ENCODE measurements at regions not wholly inside any gene's neighbourhood (a gene's known extent, or its start where the extent isn't known, plus 50 kb on each side); places are given as distances from the start of the nearest gene placed in this dataset.
"Not testable (repeated sequence)": the region's sequence is repeated elsewhere in the genome, so short reads cannot be mapped to it uniquely, and the experiment has no call there.

GRCh38 chr4:79611026-79611425 is 203.0 kb upstream of the GK2 start:
- peaks cover 0 to 5% of the 10 kb centered on the region in 2 donors for H3K9me3 Mint-ChIP-seq
- no peaks in the 10 kb centered on the region for H3K36me3 Mint-ChIP-seq
- DNase-seq (ENCODE audit: low spot score in 2 of 2) (no peak), ATAC-seq (no peak)
- no peak overlapping the region for H3K27ac Mint-ChIP-seq

DNA sequence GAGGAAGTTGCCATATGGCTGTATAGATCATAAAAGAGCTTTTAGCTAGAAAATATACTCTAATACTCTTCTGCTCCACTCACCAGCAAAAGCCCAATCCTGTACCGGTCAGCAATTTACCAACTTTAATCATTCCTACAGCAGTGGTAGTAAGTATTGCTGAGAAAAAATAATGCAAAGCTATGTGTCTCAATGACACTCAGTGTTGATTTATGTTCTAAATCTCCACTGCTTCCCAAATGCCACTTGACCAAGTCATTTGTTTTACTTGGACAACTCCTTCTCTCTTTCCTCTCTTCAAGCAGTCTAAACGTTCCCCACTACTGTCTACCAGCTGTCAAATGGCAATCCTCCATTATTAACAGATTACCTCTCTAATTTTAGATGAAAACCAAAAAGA is 201.8 kb upstream of the GK2 start:
- Mint-ChIP-seq H3K9me3 (peaks cover 0 to 5% of the 10 kb centered on the region in 2 donors), H3K36me3 (no peaks in the 10 kb centered on the region), H3K27ac (no peak overlapping the region)
- ATAC-seq (no peak), DNase-seq (ENCODE audit: low spot score in 2 of 2) (no peak)

- no peak for ATAC-seq
- Mint-ChIP-seq H3K36me3 (no peaks in the 10 kb centered on the region), H3K27ac (no peak overlapping the region)
Measured at GRCh38 chr4:79607979-79608378, 200.0 kb upstream of the GK2 start.

GRCh38 chr4:79604152-79604551 is 196.1 kb upstream of the GK2 start:
- Mint-ChIP-seq H3K27ac (no peak overlapping the region), H3K9me3 (peaks cover 10 to 11% of the 10 kb centered on the region in 2 donors), H3K36me3 (peaks cover 0 to 10% of the 10 kb centered on the region in 2 donors)
- DNase-seq (ENCODE audit: low spot score in 2 of 2) (no peak), ATAC-seq (no peak)

More at GRCh38 chr4:79607979-79608378, 200.0 kb upstream of the GK2 start:
- peaks cover 0 to 5% of the 10 kb centered on the region in 2 donors for H3K9me3 Mint-ChIP-seq
- DNase-seq (ENCODE audit: low spot score in 2 of 2): no peak

DNA sequence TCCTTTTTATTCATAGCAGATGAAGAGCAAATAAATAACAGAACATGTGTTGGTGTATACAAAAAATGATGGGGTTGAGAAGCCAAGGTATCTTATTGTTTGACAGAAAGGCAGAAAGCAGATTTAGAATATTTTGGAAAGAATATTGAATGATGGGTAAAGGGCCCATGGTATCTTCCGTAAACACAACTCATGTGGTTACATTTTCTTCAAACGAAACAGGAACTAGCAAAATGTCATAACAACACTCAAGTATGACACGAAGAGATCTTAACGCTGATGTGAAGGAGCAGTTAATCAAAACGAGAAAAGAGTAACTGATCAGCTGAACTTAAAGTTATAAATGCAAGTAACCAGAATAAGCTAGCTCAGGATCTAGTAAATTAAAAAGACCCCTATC is 195.7 kb upstream of the GK2 start:
- H3K9me3 Mint-ChIP-seq: peaks cover 10 to 11% of the 10 kb centered on the region in 2 donors
- H3K27ac Mint-ChIP-seq: no peak overlapping the region
- DNase-seq (ENCODE audit: low spot score in 2 of 2): no peak
- peaks cover 0 to 10% of the 10 kb centered on the region in 2 donors for H3K36me3 Mint-ChIP-seq
- ATAC-seq: peak in 1 of 2 donors; percentile 58

- Mint-ChIP-seq H3K36me3 (peaks cover 0 to 10% of the 10 kb centered on the region in 2 donors), H3K9me3 (peaks cover 10 to 11% of the 10 kb centered on the region in 2 donors), H3K27ac (no peak overlapping the region)
- DNase-seq (ENCODE audit: low spot score in 2 of 2): no peak
- ATAC-seq: no peak
Measured at GRCh38 chr4:79599691-79600090, 191.7 kb upstream of the GK2 start.

DNA sequence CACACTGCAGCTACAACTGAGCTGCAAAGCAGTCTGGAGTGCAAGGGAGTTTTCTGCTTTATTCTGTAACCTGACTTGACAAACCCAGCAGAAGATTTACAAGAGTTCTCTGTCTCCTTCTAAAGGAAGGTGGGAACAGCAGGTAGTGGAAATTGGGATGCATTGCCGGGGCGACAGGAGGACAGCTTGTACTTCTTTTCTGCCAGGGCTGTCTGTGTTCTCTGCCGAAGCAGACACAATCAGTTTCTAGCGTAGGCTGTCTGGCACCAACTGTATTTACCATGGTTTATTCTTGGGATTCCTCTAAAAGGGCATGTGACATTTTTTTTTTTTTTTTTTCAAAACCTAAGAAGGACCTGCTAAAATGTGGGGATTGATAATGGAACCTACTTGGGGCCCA is 190.8 kb upstream of the GK2 start:
- H3K9me3 Mint-ChIP-seq: peaks cover 10 to 11% of the 10 kb centered on the region in 2 donors
- ATAC-seq: no peak
- DNase-seq (ENCODE audit: low spot score in 2 of 2): no peak
- no peak overlapping the region for H3K27ac Mint-ChIP-seq
- H3K36me3 Mint-ChIP-seq: peaks cover 0 to 10% of the 10 kb centered on the region in 2 donors

DNA sequence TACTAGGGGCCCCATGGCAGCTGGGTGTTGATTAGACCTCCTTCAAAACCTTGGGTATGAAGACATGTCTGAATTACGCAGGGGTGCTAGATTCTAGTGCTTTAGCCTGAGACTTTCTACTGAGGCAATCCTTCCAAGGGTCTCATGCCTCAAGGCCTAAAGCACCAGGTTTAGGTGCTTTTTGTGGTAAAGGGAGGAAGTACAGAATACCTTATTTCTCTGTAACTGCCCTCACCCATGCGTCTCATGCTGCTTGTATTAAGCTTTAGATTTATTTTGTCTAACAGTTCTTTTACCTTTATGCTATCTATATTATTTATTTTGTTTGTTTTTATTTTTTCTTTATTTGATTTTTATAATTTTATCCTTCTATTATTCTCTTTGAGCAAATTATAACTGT is 190.2 kb upstream of the GK2 start:
- DNase-seq (ENCODE audit: low spot score in 2 of 2): no peak
- Mint-ChIP-seq H3K36me3 (peaks cover 0 to 10% of the 10 kb centered on the region in 2 donors), H3K27ac (no peak overlapping the region), H3K9me3 (peaks cover 10 to 11% of the 10 kb centered on the region in 2 donors)
- no peak for ATAC-seq

DNA sequence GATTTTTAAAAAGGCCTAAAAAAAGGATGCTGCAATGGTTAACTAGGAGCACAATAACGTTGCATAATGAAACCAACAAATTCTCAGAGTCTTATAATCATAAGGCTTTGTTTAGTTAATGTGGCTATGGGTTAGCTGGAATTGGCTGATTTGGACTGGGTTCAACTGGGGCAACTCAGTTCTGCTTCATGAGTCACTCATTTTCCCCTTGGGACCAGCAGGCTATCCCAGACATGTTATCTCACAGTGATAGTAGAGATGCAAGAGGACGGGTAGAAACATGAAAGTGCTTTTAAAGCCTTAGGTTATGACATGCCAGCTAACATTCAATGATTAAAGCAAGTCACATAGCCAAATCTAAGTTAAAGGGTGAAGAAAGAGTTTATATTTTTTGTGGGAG is 189.2 kb upstream of the GK2 start:
- Mint-ChIP-seq H3K9me3 (peaks cover 8% of the 10 kb centered on the region in 2 donors), H3K36me3 (peaks cover 0 to 8% of the 10 kb centered on the region in 2 donors), H3K27ac (no peak overlapping the region)
- no peak for DNase-seq (ENCODE audit: low spot score in 2 of 2)
- no peak for ATAC-seq

GRCh38 chr4:79592218-79592617 is 184.2 kb upstream of the GK2 start:
- H3K9me3 Mint-ChIP-seq; ATAC-seq; H3K36me3 Mint-ChIP-seq; H3K27ac Mint-ChIP-seq; DNase-seq (ENCODE audit: low spot score in 2 of 2): not testable (repeated sequence)

- no peaks in the 10 kb centered on the region for H3K36me3 Mint-ChIP-seq
- H3K9me3 Mint-ChIP-seq: no peaks in the 10 kb centered on the region
- no peak overlapping the region for H3K27ac Mint-ChIP-seq
- DNase-seq (ENCODE audit: low spot score in 2 of 2) (no peak), ATAC-seq (no peak)
Measured at GRCh38 chr4:79588679-79589078, 180.7 kb upstream of the GK2 start.

DNA sequence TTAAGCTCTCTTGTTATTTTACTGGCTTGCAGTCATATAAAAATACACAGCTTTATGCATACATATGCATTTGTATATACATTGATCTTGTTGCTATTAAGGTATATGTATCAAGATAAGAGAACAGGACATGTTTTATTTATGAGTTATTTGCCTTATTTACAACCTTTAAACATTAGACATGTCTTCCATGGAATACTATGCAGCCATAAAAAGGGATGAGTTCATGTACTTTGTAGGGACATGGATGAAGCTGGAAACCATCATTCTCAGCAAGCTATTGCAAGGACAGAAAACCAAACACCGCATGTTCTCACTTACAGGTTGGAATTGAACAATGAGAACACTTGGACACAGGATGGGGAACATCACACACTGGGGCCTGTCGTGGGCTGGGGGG is 179.2 kb upstream of the GK2 start:
- not testable (repeated sequence) for DNase-seq (ENCODE audit: low spot score in 2 of 2); H3K36me3 Mint-ChIP-seq; H3K27ac Mint-ChIP-seq; ATAC-seq; H3K9me3 Mint-ChIP-seq

DNA sequence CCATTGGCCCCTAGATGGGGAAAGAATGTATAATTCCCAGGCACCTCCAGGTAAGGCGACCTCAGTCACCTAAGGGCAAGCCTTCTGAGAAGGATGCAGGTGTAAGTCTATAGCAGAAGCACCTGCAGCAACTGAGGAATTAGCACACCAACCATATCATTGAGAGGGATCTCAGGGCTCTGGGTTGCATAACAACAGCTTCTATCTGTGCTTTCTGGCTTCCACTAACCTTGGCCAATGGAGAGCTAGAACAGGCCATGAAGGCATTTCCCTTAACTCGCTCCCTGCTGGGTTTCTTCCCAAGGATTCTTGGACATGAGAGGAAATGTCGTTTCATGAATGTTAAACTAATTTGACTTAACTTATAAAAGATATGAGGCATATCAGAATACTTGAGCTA is 177.8 kb upstream of the GK2 start:
- Mint-ChIP-seq H3K36me3 (no peaks in the 10 kb centered on the region), H3K27ac (no peak overlapping the region), H3K9me3 (no peaks in the 10 kb centered on the region)
- DNase-seq (ENCODE audit: low spot score in 2 of 2) (no peak), ATAC-seq (no peak)

- no peak for DNase-seq (ENCODE audit: low spot score in 2 of 2)
- ATAC-seq: no peak
- no peaks in the 10 kb centered on the region for H3K9me3 Mint-ChIP-seq
- H3K27ac Mint-ChIP-seq: no peak overlapping the region
- H3K36me3 Mint-ChIP-seq: no peaks in the 10 kb centered on the region
Measured at GRCh38 chr4:79585330-79585729, 177.3 kb upstream of the GK2 start.

DNA sequence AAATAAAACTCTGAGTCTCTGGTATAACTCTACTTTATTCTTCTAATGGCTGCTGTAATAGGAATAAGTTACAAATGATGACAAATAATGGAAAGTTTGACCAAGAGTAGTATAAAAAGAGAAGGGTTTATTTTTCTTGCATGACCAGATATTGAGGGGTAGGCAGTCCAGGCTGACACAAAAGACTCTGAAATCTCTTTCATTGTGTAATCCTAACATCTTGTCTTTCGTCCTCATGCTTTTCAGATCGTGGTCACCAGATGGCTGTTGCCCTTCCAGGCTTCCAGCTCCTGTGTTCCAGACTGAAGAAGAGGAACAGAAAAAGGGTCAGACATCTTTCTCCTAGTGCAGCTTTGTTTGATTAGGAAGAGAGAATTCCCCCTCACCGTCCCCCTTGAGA is 176.9 kb upstream of the GK2 start:
- no peak overlapping the region for H3K27ac Mint-ChIP-seq
- no peaks in the 10 kb centered on the region for H3K36me3 Mint-ChIP-seq
- no peak for DNase-seq (ENCODE audit: low spot score in 2 of 2)
- no peaks in the 10 kb centered on the region for H3K9me3 Mint-ChIP-seq
- ATAC-seq: no peak

DNA sequence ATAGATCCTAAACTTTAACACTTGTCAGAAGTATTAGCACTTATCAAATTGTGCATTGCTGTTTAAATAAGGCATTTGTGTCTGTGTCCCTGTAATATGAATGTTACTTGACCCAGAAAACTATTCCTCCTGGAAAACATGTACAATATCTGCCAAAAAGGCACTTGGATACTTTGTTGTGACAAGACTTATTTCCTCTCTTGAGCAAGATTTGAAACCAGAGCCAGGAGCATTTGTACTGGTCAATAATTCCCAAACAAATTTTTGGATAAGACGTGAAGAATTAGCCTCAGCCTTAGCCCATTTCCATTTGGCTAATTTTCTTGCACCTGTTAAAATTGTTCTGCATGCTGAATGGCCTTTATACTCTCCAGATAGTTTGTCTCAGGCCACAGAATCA is 176.3 kb upstream of the GK2 start:
- H3K36me3 Mint-ChIP-seq: no peaks in the 10 kb centered on the region
- ATAC-seq (no peak), DNase-seq (ENCODE audit: low spot score in 2 of 2) (no peak)
- H3K27ac Mint-ChIP-seq: no peak overlapping the region
- H3K9me3 Mint-ChIP-seq: no peaks in the 10 kb centered on the region

DNA sequence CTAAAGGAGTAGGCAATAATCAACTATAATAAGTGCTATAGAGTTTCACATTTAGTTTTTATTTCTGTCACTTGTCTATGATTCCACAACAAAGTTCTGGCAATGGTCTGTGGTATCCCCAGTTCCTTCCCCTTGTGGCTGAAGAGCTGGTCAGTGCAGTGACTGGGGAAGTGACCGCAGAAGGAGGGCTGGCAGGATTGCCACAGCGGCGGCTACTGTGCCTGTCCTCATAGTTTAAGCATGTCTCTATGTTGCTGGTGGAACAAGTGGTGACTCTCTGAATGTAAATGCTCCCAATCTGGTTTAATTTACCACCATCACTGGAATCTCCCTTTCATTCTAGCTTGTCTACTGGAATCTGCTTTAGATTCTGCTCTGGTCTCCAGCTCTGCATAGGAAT is 170.6 kb upstream of the GK2 start:
- no peaks in the 10 kb centered on the region for H3K36me3 Mint-ChIP-seq
- H3K27ac Mint-ChIP-seq: no peak overlapping the region
- ATAC-seq (no peak), DNase-seq (ENCODE audit: low spot score in 2 of 2) (no peak)
- H3K9me3 Mint-ChIP-seq: no peaks in the 10 kb centered on the region

DNA sequence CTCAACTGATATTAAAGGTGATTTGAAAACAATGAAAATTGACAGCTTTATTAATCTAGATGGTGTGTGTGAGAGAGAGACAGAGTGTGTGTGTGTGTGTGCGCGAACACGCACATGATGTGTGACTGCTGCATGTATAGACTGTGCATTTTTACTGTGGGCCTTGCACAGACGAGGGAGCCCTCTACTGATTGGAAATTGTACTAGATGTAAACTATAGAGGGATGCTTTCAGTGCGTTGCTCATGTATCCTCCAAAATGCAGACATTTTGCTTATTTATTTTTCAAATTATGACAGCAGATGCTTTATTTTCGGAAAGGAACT is 168.4 kb upstream of the GK2 start:
- H3K27ac Mint-ChIP-seq: no peak overlapping the region
- H3K9me3 Mint-ChIP-seq: no peaks in the 10 kb centered on the region
- peak; percentile 46 to 55 for ATAC-seq
- DNase-seq (ENCODE audit: low spot score in 2 of 2): no peak
- no peaks in the 10 kb centered on the region for H3K36me3 Mint-ChIP-seq
